D721Med (cell line): ENCODE measurements at regions not wholly inside any gene's neighbourhood (a gene's known extent, or its start where the extent isn't known, plus 50 kb on each side); places are given as distances from the start of the nearest gene placed in this dataset.
"Not testable (repeated sequence)": the region's sequence is repeated elsewhere in the genome, so short reads cannot be mapped to it uniquely, and the experiment has no call there.

Experiments
- DNase-seq: peaks from one replicate; pipeline ENCODE4 v3.0.0; 2011; ENCODE audit warnings: low spot score; ENCODE audit not compliant: insufficient read length
- FAIRE-seq: peaks from 2 replicates; lab custom pipeline; 2011; peaks lifted over from hg19 to GRCh38; lab: Jason Lieb, UNC
- TF ChIP-seq, protein P1 (sequence below): IDR thresholded peaks from 2 replicates; pipeline ENCODE4 v1.5.1; 2012; ENCODE audit warnings: mild to moderate bottlenecking, control low read depth; ENCODE audit not compliant: insufficient read depth; ENCODE audit errors: missing control alignments

DNA sequence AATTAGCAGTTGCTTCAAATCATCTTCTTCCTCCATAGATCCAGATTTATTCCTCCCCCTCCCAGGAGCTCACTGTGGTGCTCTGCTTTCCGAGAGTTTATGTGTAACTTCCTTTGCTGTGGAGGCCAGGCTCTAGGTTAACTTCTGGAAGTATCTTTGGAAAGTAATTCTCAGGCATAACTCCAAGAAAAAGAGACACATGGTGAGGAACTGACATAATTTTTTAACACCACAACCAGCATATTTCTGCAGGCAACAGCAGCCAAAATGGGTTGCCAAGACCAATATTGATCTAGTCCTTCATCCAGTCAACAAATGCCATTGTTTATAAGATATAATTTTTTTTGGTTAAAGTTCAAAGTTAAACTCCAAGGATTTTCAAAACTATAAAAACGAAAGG is 114.5 kb upstream of the RBPJ start:
- FAIRE-seq (no peak), DNase-seq (no peak)
- TF ChIP-seq, protein P1, sequence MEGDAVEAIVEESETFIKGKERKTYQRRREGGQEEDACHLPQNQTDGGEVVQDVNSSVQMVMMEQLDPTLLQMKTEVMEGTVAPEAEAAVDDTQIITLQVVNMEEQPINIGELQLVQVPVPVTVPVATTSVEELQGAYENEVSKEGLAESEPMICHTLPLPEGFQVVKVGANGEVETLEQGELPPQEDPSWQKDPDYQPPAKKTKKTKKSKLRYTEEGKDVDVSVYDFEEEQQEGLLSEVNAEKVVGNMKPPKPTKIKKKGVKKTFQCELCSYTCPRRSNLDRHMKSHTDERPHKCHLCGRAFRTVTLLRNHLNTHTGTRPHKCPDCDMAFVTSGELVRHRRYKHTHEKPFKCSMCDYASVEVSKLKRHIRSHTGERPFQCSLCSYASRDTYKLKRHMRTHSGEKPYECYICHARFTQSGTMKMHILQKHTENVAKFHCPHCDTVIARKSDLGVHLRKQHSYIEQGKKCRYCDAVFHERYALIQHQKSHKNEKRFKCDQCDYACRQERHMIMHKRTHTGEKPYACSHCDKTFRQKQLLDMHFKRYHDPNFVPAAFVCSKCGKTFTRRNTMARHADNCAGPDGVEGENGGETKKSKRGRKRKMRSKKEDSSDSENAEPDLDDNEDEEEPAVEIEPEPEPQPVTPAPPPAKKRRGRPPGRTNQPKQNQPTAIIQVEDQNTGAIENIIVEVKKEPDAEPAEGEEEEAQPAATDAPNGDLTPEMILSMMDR, result no peak

DNA sequence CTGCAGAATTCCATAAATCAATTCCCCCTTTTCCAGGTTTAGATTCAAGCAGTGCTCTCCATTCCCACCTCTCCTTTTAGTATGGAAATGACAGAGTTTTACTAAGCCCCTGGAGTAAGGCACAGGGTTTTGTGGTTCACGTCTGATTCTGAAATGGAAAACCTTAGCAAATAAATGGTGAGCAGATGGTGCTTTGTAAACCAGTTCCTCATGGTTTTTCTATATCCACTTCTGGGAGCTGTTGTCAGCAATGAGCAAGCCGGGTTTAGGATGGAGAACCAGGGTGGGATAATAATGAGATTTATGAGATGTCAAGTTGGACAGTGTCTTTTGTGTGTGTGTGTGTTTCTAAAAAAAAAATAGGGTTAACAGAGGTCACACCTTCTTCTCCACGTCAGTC is 113.8 kb upstream of the RBPJ start:
- FAIRE-seq (no peak), DNase-seq (no peak)
- TF ChIP-seq, protein P1, result no peak

DNA sequence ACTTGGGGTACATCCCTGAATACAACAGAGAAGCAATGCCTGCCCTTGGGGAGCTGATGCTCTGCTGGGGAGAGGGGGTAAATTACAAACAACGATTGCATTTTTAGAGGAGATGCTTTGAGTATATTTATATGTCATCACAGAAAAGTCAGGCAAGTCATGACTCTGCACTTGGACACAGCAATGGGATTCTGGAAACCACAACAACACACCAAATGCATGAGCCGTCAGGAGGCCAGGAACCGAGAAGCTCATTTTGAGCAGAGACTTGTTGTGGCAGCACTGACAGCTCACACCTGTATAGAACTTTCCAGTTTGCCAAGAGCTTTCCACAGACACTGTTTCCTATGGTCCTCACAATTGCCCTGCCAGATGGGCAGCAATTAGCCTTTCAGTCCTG is 113.2 kb upstream of the RBPJ start:
- DNase-seq (no peak), FAIRE-seq (no peak)
- TF ChIP-seq, protein P1, result no peak

DNA sequence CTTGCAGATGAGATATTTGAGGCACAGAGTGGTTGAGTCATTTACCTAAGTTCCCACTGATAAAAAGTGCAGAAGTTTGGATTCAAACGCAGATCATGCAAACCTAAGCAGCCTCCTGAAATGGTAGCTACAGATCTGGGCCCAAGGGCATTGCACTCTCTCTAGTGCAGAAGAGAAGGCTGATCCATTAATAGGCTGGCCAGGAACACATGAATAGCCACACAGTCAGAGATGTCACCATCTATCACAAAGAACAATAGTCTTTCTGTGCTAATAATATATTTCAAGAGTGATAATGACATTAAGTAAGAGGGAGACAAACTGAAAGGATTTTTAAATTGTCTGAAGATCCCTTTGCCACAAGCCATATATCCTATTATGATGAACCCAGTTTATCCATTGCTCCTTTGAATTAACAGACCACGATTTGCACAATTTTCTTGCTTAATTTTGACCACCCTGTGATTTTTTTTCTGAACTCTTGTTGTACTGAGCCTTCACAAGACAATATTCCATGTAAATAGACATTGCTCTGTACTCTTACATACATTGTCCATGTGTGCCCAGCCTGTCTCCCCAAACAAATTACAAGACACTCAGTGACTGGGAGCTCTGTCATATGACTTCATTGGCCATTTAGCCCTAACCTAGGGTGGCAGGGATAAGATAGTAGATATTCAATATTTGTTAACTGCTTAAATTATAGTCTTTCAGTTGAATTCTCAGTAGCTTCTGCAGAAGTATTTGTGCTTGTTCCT is 112.4 kb upstream of the RBPJ start:
- TF ChIP-seq, protein P1, result no peak
- no peak for FAIRE-seq

DNA sequence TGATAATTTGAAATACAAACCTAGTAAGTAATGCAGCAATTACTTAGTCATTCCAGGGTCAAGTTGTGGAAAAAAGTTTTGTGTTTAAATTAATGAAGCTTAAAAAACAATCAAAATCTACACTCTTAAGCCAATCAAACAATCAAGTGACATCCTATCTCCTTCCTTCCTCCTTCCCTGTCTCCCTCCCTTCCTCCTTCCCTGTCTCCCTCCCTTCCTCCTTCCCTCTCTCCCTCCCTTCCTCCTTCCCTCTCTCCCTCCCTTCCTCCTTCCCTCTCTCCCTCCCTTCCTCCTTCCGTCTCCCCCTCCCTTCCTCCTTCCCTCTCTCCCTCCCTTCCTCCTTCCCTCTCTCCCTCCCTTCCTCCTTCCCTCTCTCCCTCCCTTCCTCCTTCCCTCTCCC is 111.4 kb upstream of the RBPJ start:
- FAIRE-seq, DNase-seq: not testable (repeated sequence)

More for the DNA sequence above, 112.4 kb upstream of the RBPJ start:
- DNase-seq, result no peak

DNA sequence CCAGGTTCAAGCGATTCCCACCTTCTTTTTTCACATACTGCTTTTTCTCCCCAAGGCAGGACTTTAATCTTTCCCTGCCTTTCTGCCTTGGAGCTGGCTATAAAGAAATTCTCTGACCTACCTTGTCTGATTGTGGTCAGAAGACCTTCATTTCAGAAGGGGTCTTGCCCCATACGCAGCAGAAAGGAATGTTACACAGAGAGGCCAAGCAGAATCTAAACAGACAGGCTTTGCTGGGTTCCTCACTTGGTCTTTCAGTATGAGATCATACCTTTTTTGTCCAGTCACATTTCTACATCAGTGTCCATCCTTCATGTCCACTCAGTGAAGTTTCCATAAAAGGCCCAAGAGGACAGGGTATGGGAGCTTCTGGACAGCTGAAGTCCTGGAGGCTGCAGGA is 108.3 kb upstream of the RBPJ start:
- FAIRE-seq, result no peak
- no peak for DNase-seq
- TF ChIP-seq, protein P1, result no peak

DNA sequence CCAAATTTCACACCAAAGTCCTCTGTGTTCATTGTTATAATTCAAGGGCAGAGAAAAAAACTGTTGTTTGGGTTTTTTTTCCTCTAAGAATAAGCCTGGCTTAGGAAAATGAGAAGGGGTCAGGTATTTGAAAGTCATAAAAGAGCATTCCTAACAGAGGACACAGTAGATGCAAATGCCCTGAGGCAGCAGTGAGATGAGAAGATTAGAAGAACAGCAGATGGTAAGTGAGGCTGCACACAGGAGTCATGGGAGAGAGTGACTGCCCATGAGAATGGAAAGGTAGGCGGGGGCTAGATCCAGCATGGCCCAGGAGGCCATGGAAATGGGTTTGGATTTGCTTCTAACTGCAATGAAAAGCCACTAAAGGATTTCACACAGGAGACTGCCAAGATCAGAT is 107.5 kb upstream of the RBPJ start:
- TF ChIP-seq, protein P1, result no peak
- FAIRE-seq, result no peak
- no peak for DNase-seq
